ENCODE measurements at regions not wholly inside any gene's neighbourhood (a gene's known extent, or its start where the extent isn't known, plus 50 kb on each side); places are given as distances from the start of the nearest gene placed in this dataset.
"Not testable (repeated sequence)": the region's sequence is repeated elsewhere in the genome, so short reads cannot be mapped to it uniquely, and the experiment has no call there.

- DNase-seq (ENCODE audit: low read depth): no peak
These were observed 550.7 kb downstream of the MN1 start for GRCh38 chr22:27250886-27251285.

- DNase-seq (ENCODE audit: low read depth): no peak
These were observed 550.0 kb downstream of the MN1 start for GRCh38 chr22:27251563-27251962.

GRCh38 chr22:27252282-27253049 lies 549.1 kb downstream of the MN1 start:
- DNase-seq (ENCODE audit: low read depth): peak; percentile 67

- DNase-seq (ENCODE audit: low read depth): no peak
These were observed 548.3 kb downstream of the MN1 start for GRCh38 chr22:27253108-27253902.

- DNase-seq (ENCODE audit: low read depth): not testable (repeated sequence)
These were observed 547.5 kb downstream of the MN1 start for GRCh38 chr22:27254063-27254462.

GRCh38 chr22:27255580-27255979 lies 546.0 kb downstream of the MN1 start:
- no peak for DNase-seq (ENCODE audit: low read depth)

GRCh38 chr22:27257987-27258386 lies 543.6 kb downstream of the MN1 start:
- no peak for DNase-seq (ENCODE audit: low read depth)

- DNase-seq (ENCODE audit: low read depth): no peak
These were observed 542.9 kb downstream of the MN1 start for GRCh38 chr22:27258616-27259172.

GRCh38 chr22:27259433-27259832 lies 542.1 kb downstream of the MN1 start:
- no peak for DNase-seq (ENCODE audit: low read depth)

- no peak for DNase-seq (ENCODE audit: low read depth)
These were observed 541.4 kb downstream of the MN1 start for GRCh38 chr22:27260087-27260698.

- DNase-seq (ENCODE audit: low read depth): peak; percentile 45
These were observed 539.2 kb downstream of the MN1 start for GRCh38 chr22:27262361-27262760.

GRCh38 chr22:27264184-27264583 lies 537.4 kb downstream of the MN1 start:
- no peak for DNase-seq (ENCODE audit: low read depth)

GRCh38 chr22:27267145-27267544 lies 534.4 kb downstream of the MN1 start:
- DNase-seq (ENCODE audit: low read depth): peak; percentile 52

GRCh38 chr22:27269751-27270543 lies 531.6 kb downstream of the MN1 start:
- no peak for DNase-seq (ENCODE audit: low read depth)

- no peak for DNase-seq (ENCODE audit: low read depth)
These were observed 530.6 kb downstream of the MN1 start for GRCh38 chr22:27270818-27271510.

GRCh38 chr22:27273436-27273835 lies 528.1 kb downstream of the MN1 start:
- no peak for DNase-seq (ENCODE audit: low read depth)

GRCh38 chr22:27273853-27274252 lies 527.7 kb downstream of the MN1 start:
- no peak for DNase-seq (ENCODE audit: low read depth)

GRCh38 chr22:27274770-27275449 lies 526.6 kb downstream of the MN1 start:
- DNase-seq (ENCODE audit: low read depth): no peak

GRCh38 chr22:27278946-27279345 lies 522.6 kb downstream of the MN1 start:
- no peak for DNase-seq (ENCODE audit: low read depth)

- DNase-seq (ENCODE audit: low read depth): no peak
These were observed 518.3 kb downstream of the MN1 start for GRCh38 chr22:27283240-27283639.

Measured in Daoy (cell line).